NCI-H187 treated with DMSO at 0.1 percent for 48 hours (cell line): ENCODE measurements at regions not wholly inside any gene's neighbourhood (a gene's known extent, or its start where the extent isn't known, plus 50 kb on each side); places are given as distances from the start of the nearest gene placed in this dataset.

ENCODE experiments used
- DNase-seq: peaks from one replicate; lab custom pipeline; 2025; lab: John Stamatoyannopoulos, UW

- no peak for DNase-seq
These were observed 240.6 kb upstream of the NT5C1B start for GRCh38 chr2:18829976-18830375.

- DNase-seq, result no peak
These were observed 240.0 kb upstream of the NT5C1B start for GRCh38 chr2:18829251-18829902.

- DNase-seq, result no peak
These were observed 238.9 kb upstream of the NT5C1B start for GRCh38 chr2:18828296-18828695.

- no peak for DNase-seq
These were observed 236.5 kb upstream of the NT5C1B start for GRCh38 chr2:18825838-18826237.

- DNase-seq, result no peak
These were observed 235.5 kb upstream of the NT5C1B start for GRCh38 chr2:18824915-18825314.

GRCh38 chr2:18824325-18824790, 235.0 kb upstream of the NT5C1B start:
- DNase-seq, result no peak

- no peak for DNase-seq
These were observed 232.1 kb upstream of the NT5C1B start for GRCh38 chr2:18821431-18821830.

- DNase-seq, result no peak
These were observed 231.6 kb upstream of the NT5C1B start for GRCh38 chr2:18820966-18821365.

- no peak for DNase-seq
These were observed 230.2 kb upstream of the NT5C1B start for GRCh38 chr2:18819566-18819965.

GRCh38 chr2:18814387-18814786, 225.0 kb upstream of the NT5C1B start:
- DNase-seq, result no peak

GRCh38 chr2:18804536-18804935, 215.2 kb upstream of the NT5C1B start:
- no peak for DNase-seq

GRCh38 chr2:18803141-18803939, 214.0 kb upstream of the NT5C1B start:
- no peak for DNase-seq

- no peak for DNase-seq
These were observed 211.0 kb upstream of the NT5C1B start for GRCh38 chr2:18800240-18800971.

GRCh38 chr2:18799397-18799796, 210.0 kb upstream of the NT5C1B start:
- DNase-seq, result no peak

- no peak for DNase-seq
These were observed 207.9 kb upstream of the NT5C1B start for GRCh38 chr2:18797133-18797845.

GRCh38 chr2:18795906-18796305, 206.5 kb upstream of the NT5C1B start:
- no peak for DNase-seq

- no peak for DNase-seq
These were observed 203.3 kb upstream of the NT5C1B start for GRCh38 chr2:18792684-18793083.

- no peak for DNase-seq
These were observed 202.9 kb upstream of the NT5C1B start for GRCh38 chr2:18792226-18792629.

GRCh38 chr2:18791172-18791797, 201.9 kb upstream of the NT5C1B start:
- DNase-seq, result no peak

- DNase-seq, result no peak
These were observed 201.3 kb upstream of the NT5C1B start for GRCh38 chr2:18790509-18791171.

GRCh38 chr2:18788592-18788991, 199.2 kb upstream of the NT5C1B start:
- DNase-seq, result no peak
